H54 (cell line): ENCODE measurements at regions not wholly inside any gene's neighbourhood (a gene's known extent, or its start where the extent isn't known, plus 50 kb on each side); places are given as distances from the start of the nearest gene placed in this dataset.

Experiments
- DNase-seq: peaks from one replicate; pipeline ENCODE4 v3.0.0; 2011; ENCODE audit warnings: low spot score, mixed read lengths; ENCODE audit not compliant: insufficient read length
- FAIRE-seq: peaks from 3 replicates; lab custom pipeline; 2011; peaks lifted over from hg19 to GRCh38; lab: Jason Lieb, UNC
- POLR2A ChIP-seq: IDR thresholded peaks from 2 replicates; pipeline ENCODE4 v1.6.1; 2011; ENCODE audit warnings: low read depth, mild to moderate bottlenecking, low read length

GRCh38 chr15:53462651-53463050 is 296.8 kb downstream of the WDR72 start:
- no peak for DNase-seq
- no peak for TF ChIP-seq POLR2A
- no peak for FAIRE-seq

- DNase-seq (no peak), FAIRE-seq (no peak)
- no peak for TF ChIP-seq POLR2A
Measured at GRCh38 chr15:53461677-53462076, 297.8 kb downstream of the WDR72 start.

GRCh38 chr15:53458736-53459135 is 300.7 kb downstream of the WDR72 start:
- no peak for TF ChIP-seq POLR2A
- FAIRE-seq = no peak
- no peak for DNase-seq

- FAIRE-seq = no peak
- no peak for TF ChIP-seq POLR2A
- DNase-seq = no peak
Measured at GRCh38 chr15:53457479-53457878, 302.0 kb downstream of the WDR72 start.

GRCh38 chr15:53454843-53455721 is 304.4 kb downstream of the WDR72 start:
- no peak for FAIRE-seq
- TF ChIP-seq POLR2A = no peak
- DNase-seq = no peak

GRCh38 chr15:53454535-53454842 is 305.0 kb downstream of the WDR72 start:
- FAIRE-seq (no peak), DNase-seq (no peak)
- no peak for TF ChIP-seq POLR2A

- no peak for DNase-seq
- FAIRE-seq = no peak
- no peak for TF ChIP-seq POLR2A
Measured at GRCh38 chr15:53453253-53454105, 306.0 kb downstream of the WDR72 start.

GRCh38 chr15:53448232-53449015 is 311.0 kb downstream of the WDR72 start:
- no peak for TF ChIP-seq POLR2A
- no peak for DNase-seq
- FAIRE-seq = no peak

GRCh38 chr15:53447742-53448141 is 311.7 kb downstream of the WDR72 start:
- DNase-seq = no peak
- TF ChIP-seq POLR2A = no peak
- FAIRE-seq = no peak

GRCh38 chr15:53447053-53447574 is 312.3 kb downstream of the WDR72 start:
- TF ChIP-seq POLR2A = no peak
- DNase-seq = no peak
- no peak for FAIRE-seq

- TF ChIP-seq POLR2A = no peak
- DNase-seq (no peak), FAIRE-seq (no peak)
Measured at GRCh38 chr15:53446376-53446775, 313.1 kb downstream of the WDR72 start.

- FAIRE-seq (no peak), DNase-seq (no peak)
- TF ChIP-seq POLR2A = no peak
Measured at GRCh38 chr15:53445531-53445930, 313.9 kb downstream of the WDR72 start.

GRCh38 chr15:53437985-53438841 is 321.2 kb downstream of the WDR72 start:
- TF ChIP-seq POLR2A = no peak
- DNase-seq = no peak
- FAIRE-seq = no peak
